Muscle layer of colon (tissue), 2 donors: ENCODE measurements at regions not wholly inside any gene's neighbourhood (a gene's known extent, or its start where the extent isn't known, plus 50 kb on each side); places are given as distances from the start of the nearest gene placed in this dataset.
"Not testable (repeated sequence)": the region's sequence is repeated elsewhere in the genome, so short reads cannot be mapped to it uniquely, and the experiment has no call there.

Experiments used
- H3K27ac ChIP-seq: one replicate; pipeline ENCODE4 v1.7.0; 2013; ENCODE audit warnings: low read depth, mild to moderate bottlenecking, low read length, moderate library complexity
- H3K27me3 ChIP-seq, 2 donors: one replicate each; pipeline ENCODE4 v1.7.0; 2013; ENCODE audit warnings: low read length in 2 of 2, mild to moderate bottlenecking in 2 of 2; ENCODE audit not compliant: insufficient read depth in 2 of 2, control insufficient read depth in 1 of 2
- H3K36me3 ChIP-seq: one replicate; pipeline ENCODE4 v1.7.0; 2013; ENCODE audit warnings: mild to moderate bottlenecking, low read length; ENCODE audit not compliant: insufficient read depth
- H3K4me1 ChIP-seq: one replicate; pipeline ENCODE4 v1.7.0; 2013; ENCODE audit warnings: mild to moderate bottlenecking, low read length; ENCODE audit not compliant: insufficient read depth
- H3K4me3 ChIP-seq, 2 donors: one replicate each; pipeline ENCODE4 v1.7.0; 2013; ENCODE audit warnings: low read length in 2 of 2, low read depth in 1 of 2, mild to moderate bottlenecking in 1 of 2, moderate library complexity in 1 of 2
- H3K9ac ChIP-seq: one replicate; pipeline ENCODE4 v1.7.0; 2013; ENCODE audit warnings: low read length
- H3K9me3 ChIP-seq: one replicate; pipeline ENCODE4 v1.7.0; 2013; ENCODE audit warnings: mild to moderate bottlenecking, low read length
- donor health status: abdominal sarcoma.
- donor health status: Adenocarcinoma of cecum.

GRCh38 chr3:30523366-30523765, 83.0 kb upstream of the TGFBR2 start:
- peaks cover 36% of the 10 kb centered on the region for H3K4me1 ChIP-seq
- H3K9me3 ChIP-seq = no peaks in the 10 kb centered on the region
- no peaks in the 10 kb centered on the region for H3K36me3 ChIP-seq
- H3K4me3 ChIP-seq = no peak overlapping the region
- no peak overlapping the region for H3K9ac ChIP-seq
- no peak overlapping the region for H3K27ac ChIP-seq
- H3K27me3 ChIP-seq = no peaks in the 10 kb centered on the region

- H3K36me3 ChIP-seq = no peaks in the 10 kb centered on the region
- peaks cover 25% of the 10 kb centered on the region for H3K4me1 ChIP-seq
- no peak overlapping the region for H3K27ac ChIP-seq
- H3K9ac ChIP-seq = no peak overlapping the region
- no peaks in the 10 kb centered on the region for H3K9me3 ChIP-seq
- H3K27me3 ChIP-seq = no peaks in the 10 kb centered on the region
- H3K4me3 ChIP-seq = no peak overlapping the region
These were observed 81.9 kb upstream of the TGFBR2 start for GRCh38 chr3:30524357-30525040.

- Histone ChIP-seq H3K9ac (no peak overlapping the region), H3K4me3 (no peak overlapping the region), H3K9me3 (no peaks in the 10 kb centered on the region), H3K4me1 (peaks cover 25% of the 10 kb centered on the region), H3K27me3 (no peaks in the 10 kb centered on the region), H3K36me3 (no peaks in the 10 kb centered on the region), H3K27ac (no peak overlapping the region)
These were observed 80.4 kb upstream of the TGFBR2 start for GRCh38 chr3:30526031-30526430.

- Histone ChIP-seq H3K27ac (no peak overlapping the region), H3K4me1 (peaks cover 18% of the 10 kb centered on the region), H3K27me3 (no peaks in the 10 kb centered on the region), H3K9me3 (no peaks in the 10 kb centered on the region), H3K9ac (no peak overlapping the region), H3K4me3 (no peak overlapping the region), H3K36me3 (no peaks in the 10 kb centered on the region)
These were observed 79.2 kb upstream of the TGFBR2 start for GRCh38 chr3:30527186-30527585.

- no peak overlapping the region for H3K27ac ChIP-seq
- no peak overlapping the region for H3K9ac ChIP-seq
- no peaks in the 10 kb centered on the region for H3K9me3 ChIP-seq
- H3K4me3 ChIP-seq = no peak overlapping the region
- peaks cover 12% of the 10 kb centered on the region for H3K4me1 ChIP-seq
- H3K27me3 ChIP-seq = no peaks in the 10 kb centered on the region
- no peaks in the 10 kb centered on the region for H3K36me3 ChIP-seq
These were observed 78.7 kb upstream of the TGFBR2 start for GRCh38 chr3:30527720-30528119.

GRCh38 chr3:30530084-30530483, 76.3 kb upstream of the TGFBR2 start:
- no peaks in the 10 kb centered on the region for H3K9me3 ChIP-seq
- H3K4me1 ChIP-seq = peaks cover 5% of the 10 kb centered on the region
- H3K4me3 ChIP-seq = no peak overlapping the region

GRCh38 chr3:30531017-30531570, 75.3 kb upstream of the TGFBR2 start:
- Histone ChIP-seq H3K4me1 (peaks cover 5% of the 10 kb centered on the region), H3K4me3 (no peak overlapping the region), H3K27ac (no peak overlapping the region), H3K27me3 (no peaks in the 10 kb centered on the region), H3K9me3 (no peaks in the 10 kb centered on the region), H3K9ac (no peak overlapping the region), H3K36me3 (no peaks in the 10 kb centered on the region)

More at GRCh38 chr3:30530084-30530483, 76.3 kb upstream of the TGFBR2 start:
- Histone ChIP-seq H3K27me3 (no peaks in the 10 kb centered on the region), H3K27ac (no peak overlapping the region), H3K36me3 (no peaks in the 10 kb centered on the region), H3K9ac (no peak overlapping the region)

- no peaks in the 10 kb centered on the region for H3K9me3 ChIP-seq
- H3K4me1 ChIP-seq = no peaks in the 10 kb centered on the region
- no peak overlapping the region for H3K4me3 ChIP-seq
- no peaks in the 10 kb centered on the region for H3K27me3 ChIP-seq
- H3K27ac ChIP-seq = no peak overlapping the region
- no peak overlapping the region for H3K9ac ChIP-seq
- H3K36me3 ChIP-seq = no peaks in the 10 kb centered on the region
These were observed 70.9 kb upstream of the TGFBR2 start for GRCh38 chr3:30535525-30535924.

GRCh38 chr3:30538791-30539190, 67.6 kb upstream of the TGFBR2 start:
- Histone ChIP-seq H3K36me3 (no peaks in the 10 kb centered on the region), H3K4me1 (no peaks in the 10 kb centered on the region), H3K9me3 (no peaks in the 10 kb centered on the region), H3K4me3 (no peak overlapping the region), H3K27ac (no peak overlapping the region), H3K27me3 (no peaks in the 10 kb centered on the region), H3K9ac (no peak overlapping the region)

- H3K9me3 ChIP-seq = no peaks in the 10 kb centered on the region
- H3K36me3 ChIP-seq = no peaks in the 10 kb centered on the region
- no peaks in the 10 kb centered on the region for H3K4me1 ChIP-seq
- no peak overlapping the region for H3K4me3 ChIP-seq
- H3K27me3 ChIP-seq = no peaks in the 10 kb centered on the region
- H3K27ac ChIP-seq = no peak overlapping the region
- H3K9ac ChIP-seq = no peak overlapping the region
These were observed 67.2 kb upstream of the TGFBR2 start for GRCh38 chr3:30539206-30539605.

- no peak overlapping the region for H3K27ac ChIP-seq
- no peak overlapping the region for H3K9ac ChIP-seq
- H3K9me3 ChIP-seq = no peaks in the 10 kb centered on the region
- no peaks in the 10 kb centered on the region for H3K27me3 ChIP-seq
- H3K4me3 ChIP-seq = no peak overlapping the region
- H3K36me3 ChIP-seq = no peaks in the 10 kb centered on the region
- H3K4me1 ChIP-seq = peaks cover 4% of the 10 kb centered on the region
These were observed 66.6 kb upstream of the TGFBR2 start for GRCh38 chr3:30539772-30540171.

GRCh38 chr3:30541156-30541555, 65.2 kb upstream of the TGFBR2 start:
- H3K36me3 ChIP-seq, H3K27ac ChIP-seq, H3K9ac ChIP-seq, H3K4me3 ChIP-seq, H3K9me3 ChIP-seq, H3K27me3 ChIP-seq: not testable (repeated sequence)
- H3K4me1 ChIP-seq = peaks cover 11% of the 10 kb centered on the region
